Retinal pigment epithelial cell (primary cell): ENCODE measurements at regions not wholly inside any gene's neighbourhood (a gene's known extent, or its start where the extent isn't known, plus 50 kb on each side); places are given as distances from the start of the nearest gene placed in this dataset.
A peak's percentile ranks its signal among the peaks of the same experiment; 100 is the strongest.

Source experiments
- DNase-seq: peaks from one replicate; pipeline ENCODE4 v3.0.0-alpha.2; 2010; ENCODE audit warnings: low read depth
- H3K4me3 ChIP-seq: 2 replicates; pipeline ENCODE4 v1.5.1; 2011; ENCODE audit warnings: mild to moderate bottlenecking, low read length, control low read depth, moderate library complexity
- CTCF ChIP-seq: conservative IDR thresholded peaks from 2 replicates; pipeline ENCODE4 v1.5.1; 2011; ENCODE audit warnings: low read depth, low read length, control low read depth, inconsistent platforms

GRCh38 chr12:127685491-127685890, 581.5 kb upstream of the TMEM132C start:
- peak overlapping the region; percentile 9 for H3K4me3 ChIP-seq
- no peak for TF ChIP-seq CTCF
- DNase-seq, result no peak

DNA sequence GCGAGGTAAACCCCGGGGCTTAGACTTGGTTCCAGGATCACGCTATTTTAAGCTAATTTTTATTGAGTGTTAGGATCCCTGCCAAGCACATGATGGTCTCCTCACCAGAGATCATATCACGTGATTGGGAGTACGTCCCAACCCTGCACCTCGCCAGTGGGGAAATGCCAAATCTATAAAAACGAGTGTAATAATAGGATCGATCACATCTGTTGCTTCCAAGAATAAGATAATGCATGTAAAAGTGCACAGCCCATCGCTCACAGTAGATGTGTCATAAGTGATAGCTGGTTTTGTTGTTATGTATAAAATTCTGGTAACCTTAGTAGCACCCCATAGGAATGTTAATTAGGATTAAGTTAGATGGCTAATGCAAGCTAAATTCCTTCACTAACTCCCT, 581.0 kb upstream of the TMEM132C start:
- TF ChIP-seq CTCF, result no peak
- peak; percentile 76 for DNase-seq
- H3K4me3 ChIP-seq, result peak overlapping the region; percentile 9

DNA sequence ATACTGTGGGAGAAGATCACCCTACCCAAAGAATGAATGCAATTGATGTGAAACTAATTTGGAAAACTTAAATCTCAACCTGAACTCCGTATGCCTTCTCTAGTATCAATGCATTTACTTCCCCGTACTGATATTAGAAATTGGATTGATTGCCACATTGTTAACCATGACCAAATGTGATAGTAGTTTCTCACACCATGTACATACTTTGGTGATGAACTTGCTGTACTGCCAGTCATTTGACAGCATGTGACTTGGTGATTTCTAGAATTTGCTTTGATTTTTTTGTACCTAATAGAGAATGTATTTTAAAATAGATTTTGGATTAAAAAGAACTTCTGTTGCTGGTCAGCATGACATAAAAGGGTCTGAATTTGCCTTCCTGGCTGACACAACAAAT, 579.8 kb upstream of the TMEM132C start:
- DNase-seq, result no peak
- TF ChIP-seq CTCF, result no peak
- no peak overlapping the region for H3K4me3 ChIP-seq

- DNase-seq, result no peak
- no peak for TF ChIP-seq CTCF
- H3K4me3 ChIP-seq, result no peak overlapping the region
Observed at GRCh38 chr12:127688906-127689428, 578.0 kb upstream of the TMEM132C start.

GRCh38 chr12:127690161-127690560, 576.8 kb upstream of the TMEM132C start:
- no peak for TF ChIP-seq CTCF
- no peak for DNase-seq
- no peak overlapping the region for H3K4me3 ChIP-seq

GRCh38 chr12:127696963-127697362, 570.0 kb upstream of the TMEM132C start:
- no peak overlapping the region for H3K4me3 ChIP-seq
- TF ChIP-seq CTCF, result no peak
- DNase-seq, result no peak

GRCh38 chr12:127703026-127703425, 563.9 kb upstream of the TMEM132C start:
- H3K4me3 ChIP-seq, result no peak overlapping the region
- DNase-seq, result no peak
- TF ChIP-seq CTCF, result no peak
